AG09309 (cell line): ENCODE measurements at regions not wholly inside any gene's neighbourhood (a gene's known extent, or its start where the extent isn't known, plus 50 kb on each side); places are given as distances from the start of the nearest gene placed in this dataset.

Source experiments
- DNase-seq: peaks from one replicate; pipeline ENCODE4 v3.0.0-alpha.2; 2010; ENCODE audit warnings: low read depth
- H3K4me3 ChIP-seq: 2 replicates; pipeline ENCODE4 v1.5.1; 2011; ENCODE audit warnings: mild to moderate bottlenecking, low read depth, low read length, moderate library complexity; ENCODE audit not compliant: control insufficient read depth
- TF ChIP-seq, protein P1 (sequence below): IDR thresholded peaks from 2 replicates; pipeline ENCODE4 v1.5.1; 2011; ENCODE audit warnings: mild to moderate bottlenecking, low read depth, low read length, inconsistent platforms; ENCODE audit not compliant: insufficient read depth, control insufficient read depth; ENCODE audit errors: missing control alignments

DNA sequence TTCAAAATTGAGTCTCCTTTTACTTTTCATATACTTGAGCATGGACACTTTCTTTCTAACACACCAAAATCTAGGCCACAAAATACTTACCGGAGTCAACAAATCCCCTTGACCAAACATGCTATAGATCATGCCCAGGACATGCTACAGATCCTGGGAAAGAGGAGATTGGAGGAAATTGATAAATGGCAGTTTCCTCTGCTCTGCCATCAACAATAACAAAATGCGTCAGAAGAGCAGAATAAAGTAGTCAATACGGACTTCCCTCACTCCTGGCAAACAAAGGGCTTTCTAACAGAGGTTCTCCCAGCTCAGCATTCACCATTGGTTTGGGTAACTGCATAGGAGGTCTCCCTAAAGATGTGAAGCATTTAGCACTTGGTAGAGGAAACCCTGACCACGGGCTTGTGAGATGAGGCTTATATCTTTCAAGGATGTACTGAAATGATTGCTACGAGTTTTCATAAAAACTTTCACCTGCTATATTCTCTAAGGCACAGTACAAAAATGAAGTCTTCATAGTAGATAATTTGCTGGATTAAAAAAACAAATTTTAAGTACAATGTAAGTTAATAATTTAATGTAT is 283.8 kb upstream of the RUNX1 start:
- TF ChIP-seq, protein P1, sequence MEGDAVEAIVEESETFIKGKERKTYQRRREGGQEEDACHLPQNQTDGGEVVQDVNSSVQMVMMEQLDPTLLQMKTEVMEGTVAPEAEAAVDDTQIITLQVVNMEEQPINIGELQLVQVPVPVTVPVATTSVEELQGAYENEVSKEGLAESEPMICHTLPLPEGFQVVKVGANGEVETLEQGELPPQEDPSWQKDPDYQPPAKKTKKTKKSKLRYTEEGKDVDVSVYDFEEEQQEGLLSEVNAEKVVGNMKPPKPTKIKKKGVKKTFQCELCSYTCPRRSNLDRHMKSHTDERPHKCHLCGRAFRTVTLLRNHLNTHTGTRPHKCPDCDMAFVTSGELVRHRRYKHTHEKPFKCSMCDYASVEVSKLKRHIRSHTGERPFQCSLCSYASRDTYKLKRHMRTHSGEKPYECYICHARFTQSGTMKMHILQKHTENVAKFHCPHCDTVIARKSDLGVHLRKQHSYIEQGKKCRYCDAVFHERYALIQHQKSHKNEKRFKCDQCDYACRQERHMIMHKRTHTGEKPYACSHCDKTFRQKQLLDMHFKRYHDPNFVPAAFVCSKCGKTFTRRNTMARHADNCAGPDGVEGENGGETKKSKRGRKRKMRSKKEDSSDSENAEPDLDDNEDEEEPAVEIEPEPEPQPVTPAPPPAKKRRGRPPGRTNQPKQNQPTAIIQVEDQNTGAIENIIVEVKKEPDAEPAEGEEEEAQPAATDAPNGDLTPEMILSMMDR: no peak
- no peak overlapping the region for H3K4me3 ChIP-seq
- DNase-seq: no peak

DNA sequence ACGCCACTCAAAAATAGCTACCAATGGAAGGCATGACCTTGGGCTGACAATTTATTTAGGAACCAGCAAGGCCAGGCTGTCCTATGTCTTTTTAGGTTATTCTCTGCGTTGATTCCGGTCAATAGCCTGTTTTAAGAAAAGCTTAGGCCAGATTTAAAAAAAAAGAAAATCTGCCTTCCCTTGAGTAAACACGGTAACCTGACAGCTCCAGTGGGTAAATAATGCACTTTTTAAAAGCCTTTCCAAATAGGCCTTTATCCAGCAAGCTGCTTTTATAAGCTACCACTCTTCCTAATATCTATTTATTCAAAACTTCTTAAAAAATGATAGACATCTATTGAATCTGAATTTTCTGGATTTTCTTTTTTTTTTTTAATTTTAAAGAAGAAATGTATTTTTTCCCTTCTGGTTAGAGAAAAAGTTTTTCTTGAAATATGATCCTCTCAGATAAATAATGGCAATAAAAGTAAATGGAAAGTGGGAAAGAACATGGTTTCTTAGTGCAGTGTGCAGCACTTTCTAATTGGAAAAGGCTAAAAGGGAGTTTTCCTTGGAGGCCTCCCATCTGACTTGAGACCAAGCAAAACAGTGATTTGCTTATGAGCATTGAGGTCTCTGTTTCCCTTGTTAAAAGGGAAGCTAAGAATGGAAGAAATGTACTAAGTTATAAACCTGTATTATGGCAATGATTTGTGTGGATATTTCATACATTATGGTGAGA is 281.0 kb upstream of the RUNX1 start:
- TF ChIP-seq, protein P1: no peak
- H3K4me3 ChIP-seq: no peak overlapping the region
- no peak for DNase-seq

DNA sequence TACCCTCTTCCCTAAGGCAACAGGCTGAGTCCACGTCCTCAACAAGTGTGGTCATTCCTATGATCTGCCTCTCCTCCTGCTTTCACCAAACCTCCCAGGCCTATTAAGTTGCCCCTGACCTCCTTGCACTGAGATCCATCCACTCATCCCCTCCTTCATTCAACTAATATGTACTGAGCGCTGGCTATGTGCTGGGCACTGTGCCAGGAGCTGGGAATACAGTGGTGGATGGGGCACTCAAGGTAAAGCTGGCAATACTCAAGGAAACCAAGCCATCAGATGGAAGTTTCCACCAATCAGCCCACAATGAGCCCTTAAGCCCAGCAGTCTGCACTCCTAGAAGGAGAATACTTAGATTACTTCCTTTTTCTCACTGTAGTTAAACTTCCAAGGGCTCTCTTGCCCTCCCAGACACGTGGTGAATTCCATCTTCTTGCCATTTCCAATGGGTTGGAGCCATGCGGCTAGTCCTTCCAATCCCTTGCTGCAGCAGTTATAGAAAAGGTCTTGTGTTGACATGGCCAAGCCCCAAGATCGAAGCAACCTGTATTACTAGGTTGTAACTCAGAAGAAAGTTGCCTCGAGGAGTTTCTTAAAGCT is 279.9 kb upstream of the RUNX1 start:
- TF ChIP-seq, protein P1: no peak
- no peak for DNase-seq
- no peak overlapping the region for H3K4me3 ChIP-seq

DNA sequence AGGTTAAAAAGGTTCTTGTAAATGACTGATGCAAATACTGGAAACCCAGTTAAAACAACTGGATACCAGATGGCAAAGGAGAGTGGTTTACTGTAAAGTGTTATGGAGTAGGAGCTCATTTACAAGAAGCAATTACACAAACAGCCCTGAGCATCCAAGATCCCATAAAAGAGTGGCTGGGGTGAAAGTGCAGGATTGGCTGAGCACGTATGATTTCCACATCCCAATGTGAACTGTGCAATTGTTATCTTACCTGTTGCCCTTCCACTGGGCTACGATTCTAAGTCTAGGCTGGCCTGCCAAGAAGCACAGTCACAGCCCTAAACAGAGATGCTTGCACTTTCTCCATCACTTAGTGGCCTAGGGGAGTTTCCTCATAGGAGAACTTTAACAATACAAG is 277.6 kb upstream of the RUNX1 start:
- TF ChIP-seq, protein P1: no peak
- DNase-seq: peak; percentile 97
- H3K4me3 ChIP-seq: no peak overlapping the region

DNA sequence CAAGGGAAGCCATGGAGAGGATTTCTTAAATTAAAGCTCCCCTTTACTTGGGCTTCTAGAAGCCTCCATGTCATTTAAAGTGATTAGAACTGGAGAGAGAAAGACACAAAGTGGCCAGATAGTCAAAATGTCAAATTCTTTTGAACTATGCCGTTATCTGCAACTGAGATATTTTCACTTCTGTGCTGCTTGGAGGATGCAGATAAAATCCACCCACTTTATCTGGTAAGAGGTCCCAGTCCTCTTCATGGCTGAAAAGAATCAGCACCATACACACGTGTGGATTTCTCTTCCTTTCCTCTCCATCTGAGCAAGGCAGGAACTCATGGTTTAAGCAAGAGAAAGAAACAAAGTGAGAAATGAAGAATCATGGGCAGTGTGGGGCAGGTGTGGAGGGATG is 276.9 kb upstream of the RUNX1 start:
- no peak overlapping the region for H3K4me3 ChIP-seq
- DNase-seq: no peak
- TF ChIP-seq, protein P1: no peak

DNA sequence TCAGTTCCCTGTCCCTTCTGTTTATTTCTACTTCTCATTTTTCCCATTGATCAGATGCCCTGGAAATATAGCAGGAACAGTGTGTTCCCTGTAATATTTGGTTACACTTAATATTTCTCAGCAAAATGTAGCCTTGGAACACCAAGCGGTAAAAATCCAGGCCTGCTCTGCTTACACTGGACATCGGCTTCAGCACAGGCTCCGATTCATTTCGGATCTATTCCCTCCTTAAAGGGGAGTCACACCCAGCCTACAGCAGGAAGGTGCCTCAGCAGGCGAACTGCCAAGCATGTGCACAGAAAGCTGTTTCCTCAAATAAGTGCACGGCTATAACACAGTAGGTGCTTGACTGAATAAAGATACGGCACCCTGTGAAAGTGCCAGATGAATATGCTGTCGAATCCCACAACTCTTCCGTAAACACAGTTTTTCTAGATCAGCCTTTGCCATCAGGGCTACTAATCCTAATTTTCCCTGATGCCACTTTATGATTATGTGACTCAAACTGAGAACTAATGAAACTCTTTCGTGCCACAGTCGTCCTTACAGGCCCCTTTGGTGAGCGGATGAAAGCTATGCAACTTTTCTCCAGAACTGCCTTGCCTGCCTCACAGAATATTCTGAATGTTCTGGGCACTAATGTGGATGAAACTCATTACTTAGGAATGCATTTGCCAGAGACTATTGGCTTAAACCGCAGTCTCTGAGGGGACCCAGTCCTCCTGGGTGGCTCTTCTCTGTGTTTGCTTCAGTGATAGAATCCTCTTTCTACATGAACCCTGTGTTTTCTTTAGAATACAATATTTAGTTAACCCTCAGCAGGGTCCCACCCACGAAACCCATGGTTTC is 275.5 kb upstream of the RUNX1 start:
- no peak overlapping the region for H3K4me3 ChIP-seq
- peak; percentile 57 for DNase-seq
- TF ChIP-seq, protein P1: no peak
